Femur (tissue), 1 donor: ENCODE measurements at regions not wholly inside any gene's neighbourhood (a gene's known extent, or its start where the extent isn't known, plus 50 kb on each side); places are given as distances from the start of the nearest gene placed in this dataset.

ENCODE experiments used
- DNase-seq: peaks from one replicate; pipeline ENCODE4 v3.0.0-alpha.2; 2017

- no peak for DNase-seq
Measured at GRCh38 chr13:111973605-111974340, 93.2 kb upstream of the SOX1 start.

- no peak for DNase-seq
Measured at GRCh38 chr13:111974341-111974640, 92.7 kb upstream of the SOX1 start.

GRCh38 chr13:111975539-111976473 lies 91.1 kb upstream of the SOX1 start:
- DNase-seq, result no peak

GRCh38 chr13:111976474-111977178 lies 90.3 kb upstream of the SOX1 start:
- DNase-seq, result no peak

GRCh38 chr13:111977179-111977506 lies 89.8 kb upstream of the SOX1 start:
- no peak for DNase-seq

GRCh38 chr13:111978546-111978945 lies 88.4 kb upstream of the SOX1 start:
- DNase-seq, result no peak

GRCh38 chr13:111980146-111980929 lies 86.6 kb upstream of the SOX1 start:
- DNase-seq, result no peak

GRCh38 chr13:111981006-111981405 lies 85.9 kb upstream of the SOX1 start:
- DNase-seq, result no peak

- no peak for DNase-seq
Measured at GRCh38 chr13:111981446-111982165, 85.3 kb upstream of the SOX1 start.

- DNase-seq, result no peak
Measured at GRCh38 chr13:111984349-111984748, 82.6 kb upstream of the SOX1 start.

- DNase-seq, result no peak
Measured at GRCh38 chr13:111990362-111990761, 76.6 kb upstream of the SOX1 start.

GRCh38 chr13:111992911-111993310 lies 74.0 kb upstream of the SOX1 start:
- no peak for DNase-seq

GRCh38 chr13:111993691-111994090 lies 73.3 kb upstream of the SOX1 start:
- DNase-seq, result no peak

- DNase-seq, result no peak
Measured at GRCh38 chr13:111994578-111994977, 72.4 kb upstream of the SOX1 start.

- DNase-seq, result no peak
Measured at GRCh38 chr13:111999352-111999751, 67.6 kb upstream of the SOX1 start.

- no peak for DNase-seq
Measured at GRCh38 chr13:112000888-112001287, 66.1 kb upstream of the SOX1 start.

- no peak for DNase-seq
Measured at GRCh38 chr13:112001571-112001970, 65.4 kb upstream of the SOX1 start.

GRCh38 chr13:112003396-112003795 lies 63.6 kb upstream of the SOX1 start:
- no peak for DNase-seq

GRCh38 chr13:112003941-112004340 lies 63.0 kb upstream of the SOX1 start:
- DNase-seq, result no peak

GRCh38 chr13:112005925-112006324 lies 61.0 kb upstream of the SOX1 start:
- no peak for DNase-seq

- no peak for DNase-seq
Measured at GRCh38 chr13:112007191-112007590, 59.8 kb upstream of the SOX1 start.

- no peak for DNase-seq
Measured at GRCh38 chr13:112010714-112011113, 56.2 kb upstream of the SOX1 start.
